ENCODE measurements at regions not wholly inside any gene's neighbourhood (a gene's known extent, or its start where the extent isn't known, plus 50 kb on each side); places are given as distances from the start of the nearest gene placed in this dataset.

DNA sequence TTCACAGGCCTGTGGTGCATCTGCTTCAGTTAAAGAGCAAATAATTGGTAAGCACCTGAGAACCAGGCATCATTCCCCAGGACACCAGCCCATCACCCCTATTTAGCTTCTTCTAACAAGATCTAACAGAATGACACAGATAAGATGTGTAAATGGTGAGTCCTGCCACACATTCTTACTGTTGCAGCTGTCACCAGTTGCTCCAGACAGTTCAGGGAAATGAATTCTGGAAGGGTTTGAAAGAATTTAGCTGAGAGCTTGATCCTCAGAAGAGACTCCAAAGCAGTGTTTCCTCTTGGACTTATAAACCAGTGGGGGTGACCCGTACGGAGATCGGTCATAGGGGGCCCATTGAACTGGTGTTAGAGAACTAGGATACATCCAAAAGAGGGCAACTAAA is 238.0 kb downstream of the MEX3B start:
- TF ChIP-seq, protein P1, sequence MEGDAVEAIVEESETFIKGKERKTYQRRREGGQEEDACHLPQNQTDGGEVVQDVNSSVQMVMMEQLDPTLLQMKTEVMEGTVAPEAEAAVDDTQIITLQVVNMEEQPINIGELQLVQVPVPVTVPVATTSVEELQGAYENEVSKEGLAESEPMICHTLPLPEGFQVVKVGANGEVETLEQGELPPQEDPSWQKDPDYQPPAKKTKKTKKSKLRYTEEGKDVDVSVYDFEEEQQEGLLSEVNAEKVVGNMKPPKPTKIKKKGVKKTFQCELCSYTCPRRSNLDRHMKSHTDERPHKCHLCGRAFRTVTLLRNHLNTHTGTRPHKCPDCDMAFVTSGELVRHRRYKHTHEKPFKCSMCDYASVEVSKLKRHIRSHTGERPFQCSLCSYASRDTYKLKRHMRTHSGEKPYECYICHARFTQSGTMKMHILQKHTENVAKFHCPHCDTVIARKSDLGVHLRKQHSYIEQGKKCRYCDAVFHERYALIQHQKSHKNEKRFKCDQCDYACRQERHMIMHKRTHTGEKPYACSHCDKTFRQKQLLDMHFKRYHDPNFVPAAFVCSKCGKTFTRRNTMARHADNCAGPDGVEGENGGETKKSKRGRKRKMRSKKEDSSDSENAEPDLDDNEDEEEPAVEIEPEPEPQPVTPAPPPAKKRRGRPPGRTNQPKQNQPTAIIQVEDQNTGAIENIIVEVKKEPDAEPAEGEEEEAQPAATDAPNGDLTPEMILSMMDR (conservative IDR thresholded peaks at IDR 0.05 in 1 of 2, IDR thresholded peaks at IDR 0.05 in 1 of 2; ENCODE audit: extremely low read depth in 1 of 2, insufficient read depth in 1 of 2, low read depth in 1 of 2, low read length in 2 of 2), result no peak
- no peak for TF ChIP-seq EZH2 (IDR thresholded peaks at IDR 0.05; ENCODE audit: borderline replicate concordance, low read length)
